T-helper 17 cell (primary cell): ENCODE measurements at regions not wholly inside any gene's neighbourhood (a gene's known extent, or its start where the extent isn't known, plus 50 kb on each side); places are given as distances from the start of the nearest gene placed in this dataset.

Source experiments
- ATAC-seq: fragments of 150-1000 bp; cut with Tn5 transposase; 2 replicates; pipeline ENCODE4 v1.10.0; 2021; ENCODE audit warnings: mild to moderate bottlenecking, moderate library complexity
- DNase-seq, 3 donors: peaks; one replicate each; pipeline versions ENCODE4 v3.0.0 to v3.0.0-alpha.2; 2020 to 2021
- H3K9me3 ChIP-seq: one replicate; pipeline ENCODE4 v1.7.0; 2013; ENCODE audit warnings: low read length, mild to moderate bottlenecking; ENCODE audit not compliant: control insufficient read depth, poor library complexity, severe bottlenecking
- H3K27ac Mint-ChIP-seq: one replicate; pipeline ENCODE4 v1.8.0; 2022; ENCODE audit warnings: mild to moderate bottlenecking, moderate library complexity, mixed read lengths
- H3K27me3 Mint-ChIP-seq: one replicate; pipeline ENCODE4 v1.8.0; 2022; ENCODE audit warnings: mixed read lengths
- H3K36me3 Mint-ChIP-seq: one replicate; pipeline ENCODE4 v1.8.0; 2022; ENCODE audit warnings: low read depth, mixed read lengths
- H3K4me1 Mint-ChIP-seq: one replicate; pipeline ENCODE4 v1.8.0; 2022; ENCODE audit warnings: mild to moderate bottlenecking, mixed read lengths
- H3K4me3 Mint-ChIP-seq: one replicate; pipeline ENCODE4 v1.8.0; 2022; ENCODE audit warnings: mild to moderate bottlenecking, moderate library complexity, mixed read lengths

- DNase-seq (no peak), ATAC-seq (no peak)
- no peak overlapping the region for H3K27ac Mint-ChIP-seq
- H3K36me3 Mint-ChIP-seq = no peaks in the 10 kb centered on the region
- H3K27me3 Mint-ChIP-seq = peaks cover 6% of the 10 kb centered on the region
- no peak overlapping the region for H3K4me3 Mint-ChIP-seq
- H3K9me3 ChIP-seq = no peaks in the 10 kb centered on the region
- no peaks in the 10 kb centered on the region for H3K4me1 Mint-ChIP-seq
Observed at GRCh38 chr5:174182111-174182510, 136.6 kb downstream of the NSG2 start.

- Mint-ChIP-seq H3K27ac (no peak overlapping the region), H3K27me3 (peaks cover 6% of the 10 kb centered on the region), H3K36me3 (no peaks in the 10 kb centered on the region), H3K4me1 (no peaks in the 10 kb centered on the region), H3K4me3 (no peak overlapping the region)
- DNase-seq (no peak), ATAC-seq (no peak)
- no peaks in the 10 kb centered on the region for H3K9me3 ChIP-seq
Observed at GRCh38 chr5:174183701-174184100, 138.2 kb downstream of the NSG2 start.

- no peak for ATAC-seq
- Mint-ChIP-seq H3K36me3 (no peaks in the 10 kb centered on the region), H3K27ac (no peak overlapping the region)
Observed at GRCh38 chr5:174185506-174185905, 140.0 kb downstream of the NSG2 start.

GRCh38 chr5:174186096-174186695, 140.7 kb downstream of the NSG2 start:
- Mint-ChIP-seq H3K4me3 (no peak overlapping the region), H3K27ac (no peak overlapping the region), H3K4me1 (no peaks in the 10 kb centered on the region), H3K27me3 (peaks cover 11% of the 10 kb centered on the region), H3K36me3 (no peaks in the 10 kb centered on the region)
- ATAC-seq = no peak
- no peaks in the 10 kb centered on the region for H3K9me3 ChIP-seq
- DNase-seq = no peak

More at GRCh38 chr5:174185506-174185905, 140.0 kb downstream of the NSG2 start:
- Mint-ChIP-seq H3K4me1 (no peaks in the 10 kb centered on the region), H3K4me3 (no peak overlapping the region), H3K27me3 (peaks cover 11% of the 10 kb centered on the region)
- DNase-seq = no peak
- H3K9me3 ChIP-seq = no peaks in the 10 kb centered on the region

GRCh38 chr5:174187001-174187400, 141.5 kb downstream of the NSG2 start:
- no peak overlapping the region for H3K4me3 Mint-ChIP-seq
- DNase-seq (no peak), ATAC-seq (no peak)
- no peaks in the 10 kb centered on the region for H3K9me3 ChIP-seq
- H3K27ac Mint-ChIP-seq = no peak overlapping the region
- H3K27me3 Mint-ChIP-seq = peaks cover 11% of the 10 kb centered on the region
- no peaks in the 10 kb centered on the region for H3K4me1 Mint-ChIP-seq
- no peaks in the 10 kb centered on the region for H3K36me3 Mint-ChIP-seq

GRCh38 chr5:174187481-174187880, 142.0 kb downstream of the NSG2 start:
- peaks cover 11% of the 10 kb centered on the region for H3K27me3 Mint-ChIP-seq
- H3K27ac Mint-ChIP-seq = no peak overlapping the region
- DNase-seq (no peak), ATAC-seq (no peak)
- no peaks in the 10 kb centered on the region for H3K36me3 Mint-ChIP-seq
- H3K9me3 ChIP-seq = no peaks in the 10 kb centered on the region
- no peaks in the 10 kb centered on the region for H3K4me1 Mint-ChIP-seq
- no peak overlapping the region for H3K4me3 Mint-ChIP-seq

- Mint-ChIP-seq H3K27ac (no peak overlapping the region), H3K4me1 (no peaks in the 10 kb centered on the region), H3K4me3 (no peak overlapping the region), H3K36me3 (no peaks in the 10 kb centered on the region), H3K27me3 (peaks cover 11% of the 10 kb centered on the region)
- no peaks in the 10 kb centered on the region for H3K9me3 ChIP-seq
- ATAC-seq (no peak), DNase-seq (no peak)
Observed at GRCh38 chr5:174188295-174188694, 142.8 kb downstream of the NSG2 start.

- no peak overlapping the region for H3K27ac Mint-ChIP-seq
- no peaks in the 10 kb centered on the region for H3K4me1 Mint-ChIP-seq
- no peak for ATAC-seq
- H3K36me3 Mint-ChIP-seq = no peaks in the 10 kb centered on the region
- H3K4me3 Mint-ChIP-seq = no peak overlapping the region
- peaks cover 11% of the 10 kb centered on the region for H3K27me3 Mint-ChIP-seq
- no peaks in the 10 kb centered on the region for H3K9me3 ChIP-seq
- no peak for DNase-seq
Observed at GRCh38 chr5:174189654-174190541, 144.4 kb downstream of the NSG2 start.

- ATAC-seq = no peak
Observed at GRCh38 chr5:174191076-174191475, 145.6 kb downstream of the NSG2 start.

GRCh38 chr5:174191850-174192655, 146.5 kb downstream of the NSG2 start:
- no peaks in the 10 kb centered on the region for H3K9me3 ChIP-seq
- Mint-ChIP-seq H3K27me3 (peaks cover 7% of the 10 kb centered on the region), H3K36me3 (no peaks in the 10 kb centered on the region), H3K27ac (no peak overlapping the region), H3K4me1 (no peaks in the 10 kb centered on the region), H3K4me3 (no peak overlapping the region)
- ATAC-seq (no peak), DNase-seq (no peak)

More at GRCh38 chr5:174191076-174191475, 145.6 kb downstream of the NSG2 start:
- no peak overlapping the region for H3K4me3 Mint-ChIP-seq
- no peaks in the 10 kb centered on the region for H3K9me3 ChIP-seq
- H3K27ac Mint-ChIP-seq = no peak overlapping the region
- H3K27me3 Mint-ChIP-seq = peaks cover 11% of the 10 kb centered on the region
- no peak for DNase-seq
- H3K4me1 Mint-ChIP-seq = no peaks in the 10 kb centered on the region
- no peaks in the 10 kb centered on the region for H3K36me3 Mint-ChIP-seq

- DNase-seq = no peak
- Mint-ChIP-seq H3K4me3 (no peak overlapping the region), H3K4me1 (no peaks in the 10 kb centered on the region), H3K27me3 (peaks cover 9% of the 10 kb centered on the region), H3K36me3 (no peaks in the 10 kb centered on the region), H3K27ac (no peak overlapping the region)
- no peak for ATAC-seq
- no peaks in the 10 kb centered on the region for H3K9me3 ChIP-seq
Observed at GRCh38 chr5:174192901-174193300, 147.4 kb downstream of the NSG2 start.

GRCh38 chr5:174195517-174195916, 150.0 kb downstream of the NSG2 start:
- Mint-ChIP-seq H3K4me1 (no peaks in the 10 kb centered on the region), H3K27ac (no peak overlapping the region), H3K27me3 (peaks cover 4% of the 10 kb centered on the region), H3K36me3 (no peaks in the 10 kb centered on the region), H3K4me3 (no peak overlapping the region)
- ATAC-seq (no peak), DNase-seq (no peak)
- no peaks in the 10 kb centered on the region for H3K9me3 ChIP-seq

GRCh38 chr5:174197929-174198328, 152.4 kb downstream of the NSG2 start:
- ATAC-seq = no peak

More at GRCh38 chr5:174197929-174198328, 152.4 kb downstream of the NSG2 start:
- DNase-seq = no peak
- Mint-ChIP-seq H3K27me3 (peaks cover 4% of the 10 kb centered on the region), H3K4me1 (no peaks in the 10 kb centered on the region), H3K36me3 (no peaks in the 10 kb centered on the region), H3K27ac (no peak overlapping the region), H3K4me3 (no peak overlapping the region)
- H3K9me3 ChIP-seq = no peaks in the 10 kb centered on the region
